ENCODE measurements at regions not wholly inside any gene's neighbourhood (a gene's known extent, or its start where the extent isn't known, plus 50 kb on each side); places are given as distances from the start of the nearest gene placed in this dataset.

DNA sequence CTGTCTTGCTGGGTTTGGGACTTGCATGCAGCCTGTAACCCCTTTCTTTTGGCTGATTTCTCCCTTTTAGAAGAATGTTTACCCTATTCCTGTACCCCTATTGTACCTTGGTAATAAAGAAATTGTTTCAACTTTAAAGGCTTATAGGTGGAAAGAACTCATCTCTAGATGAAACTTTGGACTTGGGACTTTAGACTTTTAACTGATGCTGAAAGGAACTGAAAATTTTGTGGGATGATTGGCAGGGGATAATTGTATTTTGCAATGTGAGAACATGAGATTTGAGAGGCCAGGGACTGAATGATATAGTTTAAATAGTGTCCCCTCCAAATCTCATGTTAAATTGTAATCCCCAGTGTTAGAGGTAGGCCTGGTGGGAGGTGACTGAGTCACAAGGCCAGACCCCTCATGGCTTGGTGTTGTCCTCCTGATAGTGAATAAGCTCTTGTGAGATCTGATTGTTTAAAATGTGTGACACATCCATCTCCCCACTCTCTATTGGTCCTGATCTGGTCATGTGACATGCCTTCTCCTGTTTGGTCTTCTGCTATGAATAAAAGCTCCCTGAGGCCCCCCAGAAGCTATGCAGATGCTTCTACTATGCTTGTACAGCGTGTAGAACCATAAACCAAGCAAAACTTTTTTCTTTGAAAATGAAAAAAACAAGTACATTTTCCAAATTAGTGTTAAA, 1621.3 kb upstream of the B3GALT2 start:
- H3K27ac ChIP-seq, result no peak overlapping the region
- TF ChIP-seq ZFX (IDR thresholded peaks at IDR 0.05; ENCODE audit: borderline replicate concordance), result no peak
- TF ChIP-seq, protein P1, sequence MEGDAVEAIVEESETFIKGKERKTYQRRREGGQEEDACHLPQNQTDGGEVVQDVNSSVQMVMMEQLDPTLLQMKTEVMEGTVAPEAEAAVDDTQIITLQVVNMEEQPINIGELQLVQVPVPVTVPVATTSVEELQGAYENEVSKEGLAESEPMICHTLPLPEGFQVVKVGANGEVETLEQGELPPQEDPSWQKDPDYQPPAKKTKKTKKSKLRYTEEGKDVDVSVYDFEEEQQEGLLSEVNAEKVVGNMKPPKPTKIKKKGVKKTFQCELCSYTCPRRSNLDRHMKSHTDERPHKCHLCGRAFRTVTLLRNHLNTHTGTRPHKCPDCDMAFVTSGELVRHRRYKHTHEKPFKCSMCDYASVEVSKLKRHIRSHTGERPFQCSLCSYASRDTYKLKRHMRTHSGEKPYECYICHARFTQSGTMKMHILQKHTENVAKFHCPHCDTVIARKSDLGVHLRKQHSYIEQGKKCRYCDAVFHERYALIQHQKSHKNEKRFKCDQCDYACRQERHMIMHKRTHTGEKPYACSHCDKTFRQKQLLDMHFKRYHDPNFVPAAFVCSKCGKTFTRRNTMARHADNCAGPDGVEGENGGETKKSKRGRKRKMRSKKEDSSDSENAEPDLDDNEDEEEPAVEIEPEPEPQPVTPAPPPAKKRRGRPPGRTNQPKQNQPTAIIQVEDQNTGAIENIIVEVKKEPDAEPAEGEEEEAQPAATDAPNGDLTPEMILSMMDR (IDR thresholded peaks at IDR 0.05), result no peak

DNA sequence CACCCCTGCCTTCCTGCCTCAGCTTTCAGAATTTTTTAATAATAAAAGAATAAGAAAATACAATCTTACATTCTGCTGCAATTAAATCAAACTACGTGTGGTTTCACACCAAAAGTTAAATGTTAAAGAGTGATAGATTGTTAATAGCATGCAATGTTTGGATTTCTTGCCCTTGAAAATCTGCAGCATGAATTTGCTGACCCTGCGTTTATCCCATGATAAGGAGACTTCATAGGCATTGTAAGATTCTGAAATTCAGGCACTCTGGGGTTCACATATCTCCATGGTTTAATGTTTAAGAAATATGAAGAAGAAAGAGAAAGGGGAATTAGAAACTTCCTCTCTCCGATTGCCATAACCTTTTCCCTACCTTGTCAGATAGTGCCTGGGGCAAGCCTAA, 1616.2 kb upstream of the B3GALT2 start:
- TF ChIP-seq, protein P1 (IDR thresholded peaks at IDR 0.05), result no peak
- no peak for TF ChIP-seq ZFX (IDR thresholded peaks at IDR 0.05; ENCODE audit: borderline replicate concordance)
- no peak overlapping the region for H3K27ac ChIP-seq

GRCh38 chr1:194795917-194796593, 1609.6 kb upstream of the B3GALT2 start:
- no peak overlapping the region for H3K27ac ChIP-seq
- TF ChIP-seq, protein P1 (IDR thresholded peaks at IDR 0.05), result no peak
- no peak for TF ChIP-seq ZFX (IDR thresholded peaks at IDR 0.05; ENCODE audit: borderline replicate concordance)

- TF ChIP-seq, protein P1 (IDR thresholded peaks at IDR 0.05), result no peak
- TF ChIP-seq ZFX (IDR thresholded peaks at IDR 0.05; ENCODE audit: borderline replicate concordance), result no peak
- H3K27ac ChIP-seq, result no peak overlapping the region
Measured at GRCh38 chr1:194787001-194787400, 1600.6 kb upstream of the B3GALT2 start.

GRCh38 chr1:194786027-194786426, 1599.6 kb upstream of the B3GALT2 start:
- no peak overlapping the region for H3K27ac ChIP-seq
- TF ChIP-seq, protein P1 (IDR thresholded peaks at IDR 0.05), result no peak
- no peak for TF ChIP-seq ZFX (IDR thresholded peaks at IDR 0.05; ENCODE audit: borderline replicate concordance)

GRCh38 chr1:194776657-194777056, 1590.2 kb upstream of the B3GALT2 start:
- TF ChIP-seq, protein P1 (IDR thresholded peaks at IDR 0.05), result no peak
- no peak for TF ChIP-seq ZFX (IDR thresholded peaks at IDR 0.05; ENCODE audit: borderline replicate concordance)
- no peak overlapping the region for H3K27ac ChIP-seq

DNA sequence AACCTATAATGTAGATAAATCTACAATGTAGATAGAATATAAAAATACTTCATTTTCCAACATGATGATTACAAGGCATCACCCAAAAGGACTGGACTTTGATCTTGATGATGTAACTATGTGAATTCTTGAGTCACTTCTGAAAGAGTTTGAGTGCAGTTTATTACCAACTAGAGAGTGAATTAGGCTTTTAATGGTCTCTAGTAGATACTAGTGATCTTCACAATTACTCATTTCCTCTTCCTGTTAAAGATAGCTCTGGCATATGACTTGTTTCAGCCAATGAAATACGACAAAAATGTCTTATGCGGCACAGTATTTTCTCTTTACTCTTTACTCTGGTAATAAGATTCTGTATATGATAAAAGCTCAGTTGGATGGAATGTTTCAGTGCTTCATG, 1588.1 kb upstream of the B3GALT2 start:
- no peak overlapping the region for H3K27ac ChIP-seq
- TF ChIP-seq, protein P1 (IDR thresholded peaks at IDR 0.05), result no peak
- no peak for TF ChIP-seq ZFX (IDR thresholded peaks at IDR 0.05; ENCODE audit: borderline replicate concordance)

Data from 22Rv1 (cell line).